NCI-H524 (cell line): ENCODE measurements at regions not wholly inside any gene's neighbourhood (a gene's known extent, or its start where the extent isn't known, plus 50 kb on each side); places are given as distances from the start of the nearest gene placed in this dataset.

ENCODE experiments used
- DNase-seq, 2 experiments: peaks; one replicate each; lab custom pipeline; 2025; lab: John Stamatoyannopoulos, UW

DNA sequence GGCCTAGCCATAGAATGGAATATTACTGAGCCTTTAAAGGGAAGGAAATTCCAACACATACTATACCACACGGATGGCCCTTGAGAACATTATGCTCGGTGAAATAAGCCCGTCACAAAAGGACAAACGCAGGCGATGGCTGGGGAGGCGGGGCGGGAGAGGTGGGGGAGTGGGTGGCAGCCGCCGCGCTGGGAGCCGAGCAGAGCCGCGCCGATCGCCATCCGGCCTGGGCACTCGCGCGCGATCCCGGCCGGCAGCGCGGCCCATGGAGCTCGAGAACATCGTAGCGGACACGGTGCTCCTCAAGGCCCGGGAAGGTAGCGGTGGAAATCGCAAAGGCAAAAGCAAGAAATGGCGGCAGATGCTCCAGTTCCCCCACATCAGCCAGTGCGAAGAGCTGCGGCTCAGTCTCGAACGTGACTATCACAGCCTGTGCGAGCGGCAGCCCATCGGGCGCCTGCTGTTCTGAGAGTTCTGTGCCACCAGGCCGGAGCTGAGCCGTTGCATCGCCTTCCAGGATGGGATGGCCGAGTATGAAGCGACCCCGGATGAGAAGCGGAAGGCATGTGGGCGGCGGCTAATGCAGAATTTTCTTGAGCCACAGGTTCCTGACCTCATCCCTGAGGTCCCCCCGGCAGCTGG lies 140.1 kb downstream of the ZDHHC20 start:
- DNase-seq = no peak

DNA sequence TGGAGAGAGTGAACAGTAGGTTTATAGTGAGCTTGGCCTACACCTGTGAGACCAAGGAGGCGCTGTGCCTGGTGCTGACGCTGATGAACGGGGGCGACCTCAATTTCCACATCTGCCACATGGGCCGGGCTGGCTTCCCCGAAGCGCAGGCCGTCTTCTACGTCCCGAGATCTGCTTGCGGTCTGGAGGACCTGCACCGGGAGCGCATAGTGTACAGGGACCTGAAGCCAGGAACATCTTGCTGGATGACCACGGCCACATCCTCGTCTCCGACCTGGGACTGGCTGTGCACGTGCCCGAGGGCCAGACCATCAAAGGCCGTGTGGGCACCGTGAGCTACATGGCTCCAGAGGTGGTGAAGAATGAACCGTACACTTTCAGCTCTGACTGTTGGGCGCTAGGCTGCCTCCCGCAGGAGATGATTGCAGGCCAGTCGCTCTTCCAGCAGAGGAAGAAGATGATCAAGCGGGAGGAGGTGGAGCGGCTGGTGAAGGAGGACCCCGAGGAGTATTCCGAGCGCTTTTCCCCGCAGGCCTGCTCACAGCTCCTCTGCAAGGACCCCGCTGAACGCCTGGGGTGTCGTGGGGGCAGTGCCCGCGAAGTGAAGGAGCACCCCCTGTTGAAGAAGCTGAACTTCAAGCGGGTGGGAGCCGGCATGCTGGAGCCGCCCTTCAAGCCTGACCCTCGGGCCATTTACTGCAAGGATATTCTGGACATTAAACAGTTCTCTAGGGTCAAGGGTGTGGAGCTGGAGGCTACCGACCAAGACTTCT lies 139.0 kb downstream of the ZDHHC20 start:
- no peak for DNase-seq

DNA sequence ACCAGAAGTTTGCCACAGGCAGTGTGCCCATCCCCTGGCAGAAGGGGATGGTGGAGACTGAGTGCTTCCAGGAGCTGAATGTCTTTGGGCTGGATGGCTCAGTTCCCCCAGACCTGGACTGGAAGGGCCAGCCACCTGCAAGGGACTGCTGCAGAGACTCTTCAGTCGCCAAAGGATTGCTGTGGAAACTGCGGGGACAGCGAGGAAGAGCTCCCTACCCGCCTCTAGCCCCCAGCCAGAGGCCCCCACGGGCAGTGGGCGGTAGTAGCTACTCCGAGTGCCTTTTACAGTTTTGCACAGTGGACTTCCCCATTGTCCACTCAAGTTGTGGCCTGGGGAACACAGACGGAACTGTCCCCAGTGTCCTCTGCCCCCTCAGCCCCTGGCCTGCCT lies 138.5 kb downstream of the ZDHHC20 start:
- no peak for DNase-seq

DNA sequence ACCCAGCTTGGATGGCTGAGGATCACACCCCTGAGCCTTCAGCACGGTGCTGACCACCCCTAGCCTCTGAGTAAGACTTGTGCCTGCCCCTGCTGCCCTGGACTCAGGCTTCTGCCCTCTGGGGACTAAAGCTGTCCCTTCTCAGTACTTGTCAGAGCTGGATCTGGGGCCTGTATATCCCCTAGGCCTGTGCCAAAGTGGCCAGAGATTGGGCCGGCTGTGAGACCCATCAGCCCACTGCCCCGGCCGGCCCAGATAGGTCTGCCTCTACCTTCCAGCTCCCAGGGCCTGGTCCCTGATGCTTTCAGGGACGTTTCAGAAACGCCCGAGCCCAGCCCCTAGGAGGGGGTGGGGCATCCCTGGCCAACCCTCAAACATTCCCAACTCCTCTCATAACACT lies 137.8 kb downstream of the ZDHHC20 start:
- DNase-seq = no peak

DNA sequence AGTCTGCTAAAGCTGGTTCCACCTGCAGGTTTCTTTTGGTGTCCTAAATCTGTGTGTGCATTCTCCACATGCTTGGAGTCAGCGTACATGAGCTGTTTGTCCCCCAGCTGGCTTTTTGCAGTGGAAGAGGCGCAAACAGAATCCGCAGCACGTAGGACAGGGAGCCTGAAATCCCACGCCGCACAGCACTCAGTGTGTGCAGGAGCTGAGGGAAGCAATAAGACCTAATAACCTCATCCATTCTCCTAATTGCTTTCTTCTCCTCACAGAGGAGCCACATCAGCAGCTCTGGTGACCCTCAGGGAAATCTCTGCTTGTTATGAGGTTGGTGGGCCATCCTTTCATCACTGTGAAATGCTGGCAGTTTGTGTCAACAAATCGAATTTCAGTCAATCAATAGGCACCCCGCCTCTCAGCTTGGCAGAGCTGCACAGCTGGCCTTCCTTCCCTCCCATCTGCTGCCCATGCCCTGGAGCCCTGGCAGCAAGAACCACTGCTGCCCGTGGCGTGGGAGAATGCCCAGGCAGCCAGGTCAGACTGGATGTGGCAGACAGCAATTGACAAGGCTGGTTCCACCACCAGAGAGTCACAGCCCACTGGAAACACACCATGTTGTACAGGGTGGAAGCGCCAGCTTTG lies 136.7 kb downstream of the ZDHHC20 start:
- peak in 1 of 2 experiments; percentile 31 for DNase-seq
